DND-41 (cell line): ENCODE measurements at regions not wholly inside any gene's neighbourhood (a gene's known extent, or its start where the extent isn't known, plus 50 kb on each side); places are given as distances from the start of the nearest gene placed in this dataset.
"Not testable (repeated sequence)": the region's sequence is repeated elsewhere in the genome, so short reads cannot be mapped to it uniquely, and the experiment has no call there.

Source experiments
- ATAC-seq: fragments of 200-7000 bp; cut with Tn5 transposase; 3 replicates; pipeline ENCODE4 v1.9.1; 2021; ENCODE audit warnings: low read depth; ENCODE audit not compliant: insufficient read depth
- DNase-seq: peaks from one replicate; pipeline ENCODE4 v3.0.0-alpha.2; 2020
- H2AFZ ChIP-seq: 2 replicates; pipeline ENCODE4 v1.6.0; 2012; ENCODE audit warnings: low read depth, low read length
- H3K27ac ChIP-seq: 2 replicates; pipeline ENCODE4 v1.5.1; 2012; ENCODE audit warnings: low read length, inconsistent platforms
- H3K27me3 ChIP-seq: fragments of 200-600 bp; sonication (generic); 2 replicates; pipeline ENCODE4 v1.6.0; 2012; ENCODE audit warnings: low read length, mild to moderate bottlenecking, inconsistent platforms; ENCODE audit not compliant: insufficient read depth, poor library complexity
- H3K36me3 ChIP-seq: 2 replicates; pipeline ENCODE4 v1.5.1; 2012; ENCODE audit warnings: low read length, inconsistent platforms; ENCODE audit not compliant: insufficient read depth
- H3K4me1 ChIP-seq: 2 replicates; pipeline ENCODE4 v1.5.1; 2012; ENCODE audit warnings: mild to moderate bottlenecking, low read length; ENCODE audit not compliant: insufficient read depth
- H3K4me2 ChIP-seq: 2 replicates; pipeline ENCODE4 v1.6.0; 2012; ENCODE audit warnings: mild to moderate bottlenecking, moderate library complexity, low read length, inconsistent platforms; ENCODE audit not compliant: insufficient read depth
- H3K4me3 ChIP-seq, 2 experiments: fragments of 200-600 bp in 1 of 2; shearing (Covaris generic) in 1 of 2; 2 replicates each; pipeline ENCODE4 v1.5.1; 2012 to 2016; ENCODE audit warnings: inconsistent platforms in 2 of 2, low read length in 2 of 2, mild to moderate bottlenecking in 2 of 2, low read depth in 1 of 2, moderate library complexity in 1 of 2
- H3K79me2 ChIP-seq: 2 replicates; pipeline ENCODE4 v1.6.0; 2012; ENCODE audit warnings: low read length, inconsistent platforms; ENCODE audit not compliant: insufficient read depth
- H3K9ac ChIP-seq: 2 replicates; pipeline ENCODE4 v1.6.0; 2012; ENCODE audit warnings: low read depth, mild to moderate bottlenecking, inconsistent platforms, low read length, moderate library complexity
- H3K9me3 ChIP-seq: 2 replicates; pipeline ENCODE4 v1.5.1; 2012; ENCODE audit warnings: low read length, moderate library complexity, mild to moderate bottlenecking, inconsistent platforms; ENCODE audit not compliant: insufficient read depth, severe bottlenecking
- H4K20me1 ChIP-seq: 2 replicates; pipeline ENCODE4 v1.6.0; 2012; ENCODE audit warnings: low read length; ENCODE audit not compliant: insufficient read depth
- CTCF ChIP-seq: IDR thresholded peaks from 2 replicates; pipeline ENCODE4 v1.5.1; 2012; ENCODE audit warnings: borderline replicate concordance, low read length, moderate library complexity, mild to moderate bottlenecking; ENCODE audit not compliant: poor library complexity, severe bottlenecking; ENCODE audit errors: extremely low read depth
- EZH2 ChIP-seq: IDR thresholded peaks from 3 replicates; pipeline ENCODE4 v1.6.1; 2012; ENCODE audit warnings: borderline replicate concordance, low read depth, mild to moderate bottlenecking, moderate library complexity, low read length, inconsistent platforms; ENCODE audit not compliant: severe bottlenecking

GRCh38 chr7:81158189-81158588 lies 239.3 kb upstream of the SEMA3C start:
- no peaks in the 10 kb centered on the region for H3K9me3 ChIP-seq
- no peak for TF ChIP-seq EZH2
- no peak for TF ChIP-seq CTCF
- H3K4me3 ChIP-seq: no peak overlapping the region
- no peaks in the 10 kb centered on the region for H3K27me3 ChIP-seq
- no peak overlapping the region for H3K4me2 ChIP-seq
- no peaks in the 10 kb centered on the region for H4K20me1 ChIP-seq
- no peak for DNase-seq
- H3K27ac ChIP-seq: no peak overlapping the region
- H3K4me1 ChIP-seq: no peaks in the 10 kb centered on the region
- no peak overlapping the region for H2AFZ ChIP-seq
- no peak for ATAC-seq
- H3K9ac ChIP-seq: no peak overlapping the region
- no peaks in the 10 kb centered on the region for H3K79me2 ChIP-seq
- no peaks in the 10 kb centered on the region for H3K36me3 ChIP-seq

DNA sequence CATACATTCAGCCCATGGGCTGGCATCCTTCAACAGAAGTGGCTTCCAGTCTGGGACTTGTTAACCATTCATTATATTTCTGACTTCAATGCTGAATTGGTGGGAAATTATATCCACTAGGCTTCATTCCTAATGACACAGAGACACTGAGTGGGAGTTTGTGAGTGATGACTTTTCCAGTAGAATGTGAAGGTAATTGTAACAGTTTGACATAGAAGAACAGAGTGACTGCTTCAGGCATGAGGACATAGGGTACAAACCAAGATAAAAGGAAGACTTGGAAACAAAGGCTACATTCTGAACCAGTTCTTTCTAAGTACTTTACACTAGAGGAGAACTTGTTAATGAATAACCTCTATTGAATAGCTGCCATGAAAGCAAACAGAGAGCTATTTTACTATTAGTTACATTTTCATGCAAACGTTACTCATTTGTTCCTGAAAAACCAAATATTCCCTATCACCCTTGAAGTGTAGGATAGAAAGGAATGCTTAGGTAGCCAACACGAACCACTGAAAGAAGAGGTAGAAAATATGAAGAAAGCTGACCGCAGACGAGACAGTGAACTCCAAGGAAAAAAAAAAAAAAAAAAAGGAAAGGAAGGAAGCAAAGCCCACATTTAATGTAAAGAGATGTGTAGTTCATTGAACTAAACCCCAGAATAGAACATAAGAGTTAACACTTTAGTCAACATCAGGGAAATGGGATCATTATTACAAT lies 237.0 kb upstream of the SEMA3C start:
- no peaks in the 10 kb centered on the region for H3K9me3 ChIP-seq
- H3K36me3 ChIP-seq: no peaks in the 10 kb centered on the region
- no peak overlapping the region for H3K9ac ChIP-seq
- DNase-seq (no peak), ATAC-seq (no peak)
- no peaks in the 10 kb centered on the region for H3K4me1 ChIP-seq
- TF ChIP-seq EZH2 (no peak), CTCF (no peak)
- H4K20me1 ChIP-seq: no peaks in the 10 kb centered on the region
- no peaks in the 10 kb centered on the region for H3K27me3 ChIP-seq
- H3K4me3 ChIP-seq: no peak overlapping the region
- no peaks in the 10 kb centered on the region for H3K79me2 ChIP-seq
- H3K4me2 ChIP-seq: no peak overlapping the region
- no peak overlapping the region for H2AFZ ChIP-seq
- H3K27ac ChIP-seq: no peak overlapping the region

DNA sequence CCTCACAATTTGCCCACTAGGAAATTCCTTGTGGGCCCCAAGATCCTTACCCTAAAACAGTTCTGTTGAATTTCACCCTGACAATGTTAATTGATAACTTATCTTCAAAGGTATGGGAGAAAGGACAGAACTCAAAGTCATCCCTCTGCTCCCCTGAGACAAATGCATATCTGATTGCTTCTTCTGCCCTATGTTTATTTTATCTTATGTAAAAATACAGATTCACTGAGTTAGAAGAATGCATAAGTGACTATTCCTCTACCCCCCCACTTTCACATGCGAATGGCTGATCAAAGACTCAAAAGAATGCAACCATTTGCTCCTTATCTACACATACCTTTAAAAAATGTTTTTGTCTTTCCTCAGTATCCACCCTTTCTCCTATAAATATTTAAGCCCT lies 235.7 kb upstream of the SEMA3C start:
- no peak overlapping the region for H3K27ac ChIP-seq
- no peaks in the 10 kb centered on the region for H3K79me2 ChIP-seq
- H3K27me3 ChIP-seq: no peaks in the 10 kb centered on the region
- no peak overlapping the region for H3K4me3 ChIP-seq
- H4K20me1 ChIP-seq: no peaks in the 10 kb centered on the region
- no peaks in the 10 kb centered on the region for H3K4me1 ChIP-seq
- H3K9ac ChIP-seq: no peak overlapping the region
- H2AFZ ChIP-seq: no peak overlapping the region
- no peaks in the 10 kb centered on the region for H3K9me3 ChIP-seq
- H3K36me3 ChIP-seq: no peaks in the 10 kb centered on the region
- no peak for DNase-seq
- ATAC-seq: no peak
- no peak overlapping the region for H3K4me2 ChIP-seq
- TF ChIP-seq CTCF: no peak
- no peak for TF ChIP-seq EZH2

DNA sequence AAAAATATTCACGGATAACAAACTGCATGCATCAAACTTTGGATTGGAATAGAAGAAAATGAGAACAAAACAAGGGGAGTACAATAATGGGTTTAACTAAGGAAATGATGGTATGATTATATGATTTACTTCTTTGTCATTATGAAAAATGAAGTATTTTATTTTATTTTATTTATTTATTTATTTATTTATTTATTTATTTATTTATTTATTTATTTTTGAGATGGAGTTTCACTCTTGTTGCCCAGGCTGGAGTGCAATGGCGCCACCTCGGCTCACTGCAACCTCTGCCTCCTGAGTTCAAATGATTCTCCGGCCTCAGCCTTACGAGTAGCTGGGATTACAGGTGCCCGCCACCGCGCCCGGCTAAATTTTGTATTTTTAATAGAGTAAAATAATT lies 234.1 kb upstream of the SEMA3C start:
- H3K9me3 ChIP-seq, H3K4me3 ChIP-seq, H4K20me1 ChIP-seq, H3K9ac ChIP-seq, H2AFZ ChIP-seq, H3K36me3 ChIP-seq, H3K4me2 ChIP-seq, H3K4me1 ChIP-seq, H3K79me2 ChIP-seq, H3K27me3 ChIP-seq, DNase-seq, ATAC-seq, H3K27ac ChIP-seq: not testable (repeated sequence)
